Karpas-422 (cell line): ENCODE measurements at regions not wholly inside any gene's neighbourhood (a gene's known extent, or its start where the extent isn't known, plus 50 kb on each side); places are given as distances from the start of the nearest gene placed in this dataset.

Experiments used
- DNase-seq: peaks from one replicate; pipeline ENCODE4 v3.0.0-alpha.2; 2015
- H2AFZ ChIP-seq: fragments of 200-600 bp; sonication (generic); 2 replicates; pipeline ENCODE4 v1.6.1; 2014; ENCODE audit warnings: antibody characterized with exemption, low read length, mixed read lengths
- H3K27ac ChIP-seq: fragments of 200-600 bp; sonication (generic); 2 replicates; pipeline ENCODE4 v1.5.1; 2014; ENCODE audit warnings: mild to moderate bottlenecking, low read length, moderate library complexity
- H3K27me3 ChIP-seq: fragments of 200-600 bp; sonication (generic); 2 replicates; pipeline ENCODE4 v1.6.1; 2014; ENCODE audit warnings: low read length, mixed read lengths
- H3K36me3 ChIP-seq: fragments of 200-600 bp; sonication (generic); 2 replicates; pipeline ENCODE4 v1.6.1; 2014; ENCODE audit warnings: low read length, mixed read lengths; ENCODE audit not compliant: insufficient read depth
- H3K4me1 ChIP-seq: fragments of 200-600 bp; sonication (generic); 2 replicates; pipeline ENCODE4 v1.6.1; 2014; ENCODE audit warnings: mild to moderate bottlenecking, low read length, mixed read lengths
- H3K4me2 ChIP-seq: fragments of 200-600 bp; sonication (generic); 2 replicates; pipeline ENCODE4 v1.6.1; 2014; ENCODE audit warnings: low read length, low read depth, mild to moderate bottlenecking; ENCODE audit not compliant: poor library complexity, severe bottlenecking
- H3K4me3 ChIP-seq: fragments of 200-600 bp; sonication (generic); 2 replicates; pipeline ENCODE4 v1.5.1; 2014; ENCODE audit warnings: mild to moderate bottlenecking, antibody characterized with exemption, low read length, mixed read lengths
- H3K79me2 ChIP-seq: fragments of 200-600 bp; sonication (generic); 2 replicates; pipeline ENCODE4 v1.6.1; 2014; ENCODE audit warnings: mild to moderate bottlenecking, low read length, mixed read lengths
- H3K9ac ChIP-seq: fragments of 200-600 bp; sonication (generic); 2 replicates; pipeline ENCODE4 v1.6.0; 2014; ENCODE audit warnings: low read length
- H3K9me2 ChIP-seq: fragments of 200-600 bp; sonication (generic), shearing (Covaris generic); replicated peaks from 2 replicates; pipeline ENCODE4 v1.6.0; 2014; ENCODE audit warnings: mild to moderate bottlenecking, low read length, moderate library complexity; ENCODE audit not compliant: insufficient read depth
- H3K9me3 ChIP-seq: fragments of 300-700, 200-600 bp; sonication (generic); 2 replicates; pipeline ENCODE4 v1.6.1; 2014; ENCODE audit warnings: low read length, mixed read lengths
- H4K20me1 ChIP-seq: fragments of 200-600 bp; sonication (generic); 2 replicates; pipeline ENCODE4 v1.6.1; 2014; ENCODE audit warnings: mild to moderate bottlenecking, antibody characterized with exemption, low read length, low read depth; ENCODE audit not compliant: insufficient read depth

DNA sequence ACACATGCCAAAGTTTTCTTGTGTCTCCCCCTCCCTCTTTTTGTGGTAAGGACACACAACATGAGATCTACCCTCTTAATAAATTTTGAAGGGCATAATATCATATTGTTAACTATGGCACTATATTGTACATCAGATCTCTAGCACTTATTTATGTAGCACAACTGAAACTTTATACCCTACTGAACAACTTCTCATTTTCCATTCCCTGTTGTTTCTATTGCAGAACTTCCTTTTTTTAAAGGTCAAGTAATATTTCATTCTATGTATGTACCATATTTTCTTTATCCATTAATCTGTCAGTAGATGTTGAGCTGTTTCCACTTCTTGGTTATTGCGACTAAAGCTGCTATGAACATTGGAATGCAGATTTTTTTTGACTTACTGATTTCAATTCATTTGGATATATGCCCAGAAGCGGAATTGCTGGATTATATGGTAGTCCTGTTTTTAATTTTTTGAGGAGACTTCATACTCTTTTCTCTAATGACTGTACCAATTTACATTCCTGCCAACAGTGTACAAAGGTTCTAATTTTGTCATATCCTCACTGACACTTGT, 305.3 kb downstream of the PRR16 start:
- DNase-seq = no peak
- H3K9me3 ChIP-seq = peaks cover 25% of the 10 kb centered on the region

DNA sequence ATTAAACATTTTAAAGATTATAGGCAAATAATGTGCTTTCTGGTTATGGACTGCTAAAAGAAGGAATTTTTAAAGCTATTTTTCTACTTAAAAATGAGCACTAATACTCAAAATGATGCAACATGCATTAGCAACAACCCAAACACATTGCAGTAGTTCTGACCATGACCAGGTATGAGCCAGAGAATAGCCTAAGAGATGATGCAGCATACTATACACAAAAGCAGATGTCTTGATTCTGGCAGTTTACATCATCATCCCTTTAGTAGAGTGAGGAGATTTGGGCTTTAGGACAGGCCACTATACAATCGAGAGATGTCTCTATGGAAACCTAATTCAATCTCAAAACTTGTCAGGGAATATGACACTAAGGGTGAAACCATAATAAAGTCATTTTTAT, 307.1 kb downstream of the PRR16 start:
- Histone ChIP-seq H3K4me1 (no peaks in the 10 kb centered on the region), H3K27me3 (no peaks in the 10 kb centered on the region), H3K4me2 (no peak overlapping the region), H3K9ac (no peak overlapping the region), H3K27ac (no peak overlapping the region), H4K20me1 (no peaks in the 10 kb centered on the region), H3K79me2 (no peaks in the 10 kb centered on the region), H2AFZ (no peak overlapping the region), H3K36me3 (no peaks in the 10 kb centered on the region), H3K9me2 (no peaks in the 10 kb centered on the region), H3K9me3 (peaks cover 22% of the 10 kb centered on the region), H3K4me3 (no peak overlapping the region)
- no peak for DNase-seq

More for the DNA sequence above, 305.3 kb downstream of the PRR16 start:
- Histone ChIP-seq H3K36me3 (no peaks in the 10 kb centered on the region), H3K9ac (no peak overlapping the region), H3K4me1 (no peaks in the 10 kb centered on the region), H3K79me2 (no peaks in the 10 kb centered on the region), H3K4me3 (no peak overlapping the region), H2AFZ (no peak overlapping the region), H3K27ac (no peak overlapping the region), H3K9me2 (no peaks in the 10 kb centered on the region), H4K20me1 (no peaks in the 10 kb centered on the region), H3K27me3 (no peaks in the 10 kb centered on the region), H3K4me2 (no peak overlapping the region)

DNA sequence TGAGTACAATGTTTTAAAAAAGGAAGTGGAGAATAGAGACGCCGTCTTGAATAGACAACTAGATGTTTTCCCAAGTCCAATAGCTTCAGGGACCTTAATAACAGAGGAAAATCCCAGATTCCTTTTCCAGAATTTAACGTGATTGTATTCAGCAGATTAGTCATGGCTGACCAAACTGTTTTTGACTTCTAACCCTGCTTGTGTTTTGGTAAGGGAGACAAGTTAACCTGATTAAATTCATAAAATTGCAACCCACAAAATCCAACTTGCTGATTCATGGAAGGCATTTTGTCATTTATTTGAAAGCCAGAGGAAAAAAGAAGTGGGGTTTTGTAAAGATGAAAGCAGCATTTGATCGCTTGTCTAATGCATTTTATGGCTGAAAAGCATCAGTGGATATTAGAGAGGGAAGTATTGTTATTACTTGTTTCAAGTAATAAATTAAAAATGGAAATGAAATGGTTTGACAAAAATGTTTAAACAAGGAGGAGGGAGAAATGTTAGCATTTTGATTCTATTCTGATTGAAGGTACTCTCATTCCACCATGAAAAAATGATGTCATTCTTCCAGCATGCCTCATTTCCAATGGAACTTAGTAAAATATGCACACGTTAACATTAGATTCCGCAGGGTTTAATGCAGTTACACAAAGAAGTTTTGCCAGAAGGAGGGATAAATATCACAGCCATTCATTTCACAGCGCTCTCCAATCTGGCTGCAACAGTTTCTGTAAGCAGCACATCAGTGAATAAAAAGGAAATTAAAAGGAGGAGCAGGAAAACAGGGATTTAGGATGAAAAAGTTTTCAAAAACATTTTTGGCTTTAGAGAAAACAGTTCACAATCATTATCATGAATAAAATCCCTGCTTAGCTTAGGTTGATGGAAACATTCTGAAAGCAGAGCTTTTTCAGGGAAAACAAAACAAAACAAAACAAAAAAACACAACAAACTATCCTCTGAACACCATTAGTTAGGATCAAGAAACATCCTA, 314.7 kb downstream of the PRR16 start:
- Histone ChIP-seq H3K9ac (no peak overlapping the region), H2AFZ (no peak overlapping the region), H3K36me3 (no peaks in the 10 kb centered on the region)

DNA sequence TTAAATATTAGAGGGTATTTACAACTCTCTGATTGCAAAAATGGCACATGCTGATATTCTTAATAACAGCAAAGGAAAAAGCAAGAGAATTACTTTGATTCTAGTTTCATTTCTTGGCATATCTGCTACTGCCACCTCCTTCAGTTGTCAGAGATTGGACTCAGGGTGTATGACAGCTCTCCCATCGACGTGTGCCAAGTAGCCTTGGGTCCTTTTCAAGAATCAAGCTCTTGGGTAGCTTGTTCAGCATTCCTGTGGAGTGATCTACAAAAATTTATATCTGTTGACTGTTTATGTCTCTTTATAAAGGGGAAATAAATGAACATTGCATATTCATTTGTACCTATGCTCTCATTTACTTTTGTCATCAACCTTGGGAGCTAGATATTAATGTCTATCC, 315.6 kb downstream of the PRR16 start:
- H3K4me3 ChIP-seq = no peak overlapping the region
- H3K4me1 ChIP-seq = no peaks in the 10 kb centered on the region
- no peak overlapping the region for H2AFZ ChIP-seq
- H3K36me3 ChIP-seq = no peaks in the 10 kb centered on the region
- no peaks in the 10 kb centered on the region for H3K9me2 ChIP-seq
- no peaks in the 10 kb centered on the region for H3K79me2 ChIP-seq
- no peak overlapping the region for H3K4me2 ChIP-seq
- peaks cover 9% of the 10 kb centered on the region; the same call in 1 of the 2 replicates for H3K9me3 ChIP-seq
- no peaks in the 10 kb centered on the region for H3K27me3 ChIP-seq
- no peaks in the 10 kb centered on the region for H4K20me1 ChIP-seq
- no peak overlapping the region for H3K9ac ChIP-seq
- no peak overlapping the region for H3K27ac ChIP-seq
- no peak for DNase-seq

More for the DNA sequence above, 314.7 kb downstream of the PRR16 start:
- Histone ChIP-seq H3K4me3 (no peak overlapping the region), H3K27me3 (no peaks in the 10 kb centered on the region), H3K79me2 (no peaks in the 10 kb centered on the region), H3K4me1 (no peaks in the 10 kb centered on the region), H3K4me2 (no peak overlapping the region), H3K9me2 (no peaks in the 10 kb centered on the region), H4K20me1 (no peaks in the 10 kb centered on the region), H3K27ac (no peak overlapping the region), H3K9me3 (peaks cover 9% of the 10 kb centered on the region; the same call in 1 of the 2 replicates)
- DNase-seq = no peak

DNA sequence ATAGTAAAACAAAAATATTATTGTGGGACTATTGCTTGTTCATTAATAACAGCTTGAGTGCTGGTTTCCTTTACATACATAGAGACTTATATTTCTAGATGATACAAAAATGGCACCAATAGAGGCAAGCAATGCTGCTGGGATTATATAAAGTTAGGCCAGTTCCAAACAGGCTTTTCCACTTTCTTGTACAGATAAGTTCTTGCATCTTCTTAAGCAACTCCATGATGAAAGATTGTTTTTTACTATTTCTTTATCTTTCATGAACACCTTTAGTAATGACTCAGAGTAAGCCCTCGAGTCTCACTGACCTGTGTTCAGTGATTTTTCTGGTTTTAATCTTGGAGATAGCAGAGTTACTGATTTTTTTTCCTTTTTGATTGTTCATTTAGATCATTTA, 324.4 kb downstream of the PRR16 start:
- no peaks in the 10 kb centered on the region for H3K4me1 ChIP-seq
- no peaks in the 10 kb centered on the region for H4K20me1 ChIP-seq
- H3K4me3 ChIP-seq = no peak overlapping the region
- H2AFZ ChIP-seq = no peak overlapping the region
- H3K9me2 ChIP-seq = no peaks in the 10 kb centered on the region; the same call in 1 of the 2 replicates
- H3K36me3 ChIP-seq = no peaks in the 10 kb centered on the region
- peaks cover 2% of the 10 kb centered on the region; the same call in 1 of the 2 replicates for H3K9me3 ChIP-seq
- DNase-seq = no peak
- H3K4me2 ChIP-seq = no peak overlapping the region
- no peak overlapping the region for H3K9ac ChIP-seq
- H3K79me2 ChIP-seq = no peaks in the 10 kb centered on the region
- H3K27ac ChIP-seq = no peak overlapping the region
- no peaks in the 10 kb centered on the region for H3K27me3 ChIP-seq

DNA sequence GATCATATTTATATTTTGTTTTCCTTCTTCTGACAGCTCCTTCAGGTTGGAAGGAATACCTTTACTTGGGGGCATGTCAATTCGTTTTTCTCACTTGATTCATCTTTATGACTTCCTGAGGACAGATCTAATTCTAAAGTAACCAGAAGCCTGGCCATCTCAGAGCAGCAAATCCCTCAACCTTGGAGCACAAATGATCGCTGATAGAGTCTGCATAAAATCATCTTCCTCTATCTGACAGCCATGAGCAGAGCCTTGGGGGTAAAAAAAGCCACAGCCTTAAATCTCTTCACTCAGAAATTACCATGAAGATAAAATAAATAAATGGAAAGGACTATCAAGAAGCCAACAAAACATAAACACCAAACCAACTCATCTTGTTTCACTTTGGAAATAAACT, 325.8 kb downstream of the PRR16 start:
- Histone ChIP-seq H3K27ac (no peak overlapping the region), H3K9ac (no peak overlapping the region)

DNA sequence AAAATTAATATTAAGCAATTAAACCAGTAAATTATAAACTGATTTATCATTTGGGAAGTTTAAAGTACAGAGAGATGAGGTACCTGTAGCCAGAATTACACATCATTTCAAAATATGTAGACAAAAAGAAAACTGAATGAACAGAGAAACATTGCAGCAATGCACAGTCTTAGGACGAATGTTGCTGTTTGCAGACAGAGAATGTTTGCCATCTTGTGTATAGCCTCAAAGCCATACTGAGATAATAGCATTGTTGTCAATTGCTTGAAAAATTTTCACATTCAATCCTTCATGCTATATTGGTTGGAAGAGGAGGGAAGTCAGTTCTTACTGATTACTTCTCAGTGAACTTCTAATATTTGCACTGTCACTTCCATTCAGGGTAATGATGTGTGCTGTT, 326.2 kb downstream of the PRR16 start:
- Histone ChIP-seq H3K36me3 (no peaks in the 10 kb centered on the region), H3K79me2 (no peaks in the 10 kb centered on the region), H2AFZ (no peak overlapping the region), H3K27me3 (no peaks in the 10 kb centered on the region), H4K20me1 (no peaks in the 10 kb centered on the region), H3K4me1 (no peaks in the 10 kb centered on the region), H3K4me2 (no peak overlapping the region), H3K27ac (no peak overlapping the region), H3K9me3 (peaks cover 2% of the 10 kb centered on the region; the same call in 1 of the 2 replicates), H3K4me3 (no peak overlapping the region), H3K9me2 (no peaks in the 10 kb centered on the region; the same call in 1 of the 2 replicates), H3K9ac (no peak overlapping the region)
- DNase-seq = no peak

More for the DNA sequence above, 325.8 kb downstream of the PRR16 start:
- no peak for DNase-seq
- Histone ChIP-seq H3K4me2 (no peak overlapping the region), H3K4me1 (no peaks in the 10 kb centered on the region), H3K79me2 (no peaks in the 10 kb centered on the region), H4K20me1 (no peaks in the 10 kb centered on the region), H3K36me3 (no peaks in the 10 kb centered on the region), H3K9me3 (peaks cover 2% of the 10 kb centered on the region; the same call in 1 of the 2 replicates), H2AFZ (no peak overlapping the region), H3K4me3 (no peak overlapping the region), H3K9me2 (no peaks in the 10 kb centered on the region; the same call in 1 of the 2 replicates), H3K27me3 (no peaks in the 10 kb centered on the region)

DNA sequence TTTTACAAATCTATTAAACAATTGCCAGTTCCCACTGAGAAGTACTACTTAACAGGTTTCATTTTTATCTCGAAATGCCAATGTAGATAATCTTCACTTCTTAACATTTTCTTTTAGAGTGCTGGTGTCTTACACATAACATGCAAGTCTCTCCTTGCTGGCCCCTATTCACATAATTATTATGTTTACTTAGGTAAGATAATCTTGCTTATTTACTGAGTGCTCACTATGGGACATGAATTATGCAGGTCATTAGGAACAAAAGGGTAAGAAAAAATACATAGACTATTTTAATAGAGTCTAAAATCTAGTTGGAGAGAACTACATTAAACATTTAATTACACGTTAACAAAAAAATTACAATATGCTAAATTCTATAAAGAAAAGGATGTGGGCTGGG, 328.4 kb downstream of the PRR16 start:
- Histone ChIP-seq H2AFZ (no peak overlapping the region), H3K4me3 (no peak overlapping the region), H4K20me1 (no peaks in the 10 kb centered on the region), H3K9ac (no peak overlapping the region), H3K9me2 (no peaks in the 10 kb centered on the region; the same call in 1 of the 2 replicates), H3K27me3 (no peaks in the 10 kb centered on the region), H3K4me1 (no peaks in the 10 kb centered on the region), H3K4me2 (no peak overlapping the region), H3K9me3 (peaks cover 2% of the 10 kb centered on the region; the same call in 1 of the 2 replicates), H3K36me3 (no peaks in the 10 kb centered on the region), H3K79me2 (no peaks in the 10 kb centered on the region), H3K27ac (no peak overlapping the region)
- DNase-seq = no peak
